Lower leg skin (tissue), 4 donors: ENCODE measurements at regions not wholly inside any gene's neighbourhood (a gene's known extent, or its start where the extent isn't known, plus 50 kb on each side); places are given as distances from the start of the nearest gene placed in this dataset.

Experiments
- DNase-seq, 2 donors: peaks; one replicate each; pipeline ENCODE4 v3.0.0-alpha.2; 2019; ENCODE audit warnings: low spot score in 2 of 2
- H3K4me3 ChIP-seq: fragments of 200-600 bp; sonication (generic); 2 replicates; pipeline ENCODE4 v1.5.1; 2017; ENCODE audit warnings: mild to moderate bottlenecking, low read depth; ENCODE audit not compliant: poor library complexity, severe bottlenecking
- CTCF ChIP-seq, 3 donors: fragments of 450-650 bp; IDR thresholded peaks; one replicate each; pipeline ENCODE4 v1.5.1; 2016; ENCODE audit warnings: antibody characterized with exemption in 3 of 3, mild to moderate bottlenecking in 3 of 3, moderate library complexity in 2 of 3
- POLR2A ChIP-seq, 2 donors: fragments of 450-650 bp; IDR thresholded peaks; one replicate each; pipeline ENCODE4 v1.6.1; 2016 to 2017; ENCODE audit warnings: antibody characterized with exemption in 2 of 2, mild to moderate bottlenecking in 1 of 2, moderate library complexity in 1 of 2
- WGBS, 2 donors: methylation state at CpG; one replicate each; pipeline ENCODE4 v1.1.5; 2018; 5-methylcytosine and 5-hydroxymethylcytosine counted together
- intact Hi-C: fragments of 100-400 bp; cut with DNase I; formaldehyde crosslinking; loops from one replicate; pipeline ENCODE4 v1.15.0; 2023; ENCODE audit warnings: low total_unique reads

- WGBS, 2 donors = 87 to 90% methylated on average over 4 of the region's 4 CpGs
- intact Hi-C loops = no loop called here
- TF ChIP-seq POLR2A (IDR thresholded peaks at IDR 0.05) = no peak
- no peak for TF ChIP-seq CTCF (IDR thresholded peaks at IDR 0.05)
- DNase-seq = no peak
- no peak overlapping the region for H3K4me3 ChIP-seq
These were observed 304.0 kb downstream of the SHQ1 start for GRCh38 chr3:72544239-72544638.

DNA sequence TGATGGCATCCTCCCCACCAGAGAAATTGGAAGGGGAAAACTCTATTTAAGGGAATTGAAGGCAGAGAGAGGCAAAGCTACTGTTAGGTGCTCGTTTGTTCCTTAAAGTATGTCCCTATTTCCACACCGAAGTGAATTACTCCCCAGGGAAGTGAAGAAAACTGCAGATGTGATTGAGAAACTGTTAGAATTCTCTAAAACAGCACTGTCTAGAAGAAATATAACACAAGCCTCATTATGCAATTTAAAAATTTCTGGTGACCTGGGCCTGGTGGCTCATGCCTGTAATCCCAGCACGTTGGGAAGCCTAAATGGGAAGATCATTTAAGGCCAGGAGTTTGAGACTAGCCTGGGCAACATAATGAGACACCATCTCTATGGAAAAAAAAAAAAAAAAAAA is 305.0 kb downstream of the SHQ1 start:
- intact Hi-C loops = no loop called here
- no peak overlapping the region for H3K4me3 ChIP-seq
- DNase-seq = no peak
- WGBS, 2 donors = 77 to 82% methylated on average over 3 of the region's 3 CpGs
- no peak for TF ChIP-seq CTCF (IDR thresholded peaks at IDR 0.05)
- TF ChIP-seq POLR2A (IDR thresholded peaks at IDR 0.05) = no peak

GRCh38 chr3:72542781-72543180 is 305.5 kb downstream of the SHQ1 start:
- H3K4me3 ChIP-seq = no peak overlapping the region
- 91 to 92% methylated on average over 6 of the region's 6 CpGs for WGBS, 2 donors
- TF ChIP-seq POLR2A (IDR thresholded peaks at IDR 0.05) (no peak), CTCF (IDR thresholded peaks at IDR 0.05) (no peak)
- intact Hi-C loops = no loop called here
- DNase-seq = no peak

GRCh38 chr3:72539856-72540255 is 308.4 kb downstream of the SHQ1 start:
- no peak for TF ChIP-seq CTCF (IDR thresholded peaks at IDR 0.05)
- no peak for TF ChIP-seq POLR2A (IDR thresholded peaks at IDR 0.05)

GRCh38 chr3:72538070-72538745 is 310.0 kb downstream of the SHQ1 start:
- intact Hi-C loops = no loop called here
- 41 to 55% methylated on average over 6 of the region's 6 CpGs for WGBS, 2 donors
- H3K4me3 ChIP-seq = no peak overlapping the region
- DNase-seq = no peak
- TF ChIP-seq CTCF (IDR thresholded peaks at IDR 0.05) (no peak), POLR2A (IDR thresholded peaks at IDR 0.05) (no peak)

More at GRCh38 chr3:72539856-72540255, 308.4 kb downstream of the SHQ1 start:
- no peak for DNase-seq
- H3K4me3 ChIP-seq = no peak overlapping the region
- intact Hi-C loops = no loop called here
- 90 to 91% methylated on average over 5 of the region's 5 CpGs for WGBS, 2 donors

GRCh38 chr3:72537448-72537847 is 310.8 kb downstream of the SHQ1 start:
- DNase-seq = no peak
- WGBS, 2 donors = 92 to 93% methylated on average over 6 of the region's 6 CpGs
- H3K4me3 ChIP-seq = no peak overlapping the region
- intact Hi-C loops = no loop called here
- TF ChIP-seq CTCF (IDR thresholded peaks at IDR 0.05) (no peak), POLR2A (IDR thresholded peaks at IDR 0.05) (no peak)
